DMS114 treated with DMSO at 0.1 percent for 48 hours (cell line): ENCODE measurements at regions not wholly inside any gene's neighbourhood (a gene's known extent, or its start where the extent isn't known, plus 50 kb on each side); places are given as distances from the start of the nearest gene placed in this dataset.

Experiments
- DNase-seq: peaks from one replicate; lab custom pipeline; 2025; ENCODE audit not compliant: unreplicated experiment; lab: John Stamatoyannopoulos, UW

DNA sequence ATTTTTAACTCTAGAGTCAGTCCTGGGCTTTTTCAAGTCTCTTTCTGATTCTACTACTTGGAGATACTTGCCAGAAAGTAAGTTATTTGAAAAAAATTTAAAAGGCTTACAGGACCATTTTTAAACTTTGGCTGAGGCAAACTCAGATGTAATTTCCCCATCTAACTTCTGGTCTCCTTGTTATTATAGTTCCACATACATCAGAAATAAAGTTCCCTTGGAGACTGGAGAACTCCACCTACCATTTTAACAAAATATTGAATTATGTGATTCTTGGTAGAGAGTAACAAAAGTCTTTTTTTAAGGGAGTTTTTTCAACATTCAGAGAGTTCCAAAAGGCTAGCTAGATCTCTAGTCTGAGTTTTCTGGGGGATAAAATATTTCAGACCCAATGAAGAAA lies 56.3 kb upstream of the SNX2 start:
- no peak for DNase-seq

GRCh38 chr5:122719991-122720746 lies 54.7 kb upstream of the SNX2 start:
- no peak for DNase-seq

- no peak for DNase-seq
These were observed 53.8 kb upstream of the SNX2 start for GRCh38 chr5:122721127-122721526.

GRCh38 chr5:122722341-122722740 lies 52.5 kb upstream of the SNX2 start:
- DNase-seq = no peak

DNA sequence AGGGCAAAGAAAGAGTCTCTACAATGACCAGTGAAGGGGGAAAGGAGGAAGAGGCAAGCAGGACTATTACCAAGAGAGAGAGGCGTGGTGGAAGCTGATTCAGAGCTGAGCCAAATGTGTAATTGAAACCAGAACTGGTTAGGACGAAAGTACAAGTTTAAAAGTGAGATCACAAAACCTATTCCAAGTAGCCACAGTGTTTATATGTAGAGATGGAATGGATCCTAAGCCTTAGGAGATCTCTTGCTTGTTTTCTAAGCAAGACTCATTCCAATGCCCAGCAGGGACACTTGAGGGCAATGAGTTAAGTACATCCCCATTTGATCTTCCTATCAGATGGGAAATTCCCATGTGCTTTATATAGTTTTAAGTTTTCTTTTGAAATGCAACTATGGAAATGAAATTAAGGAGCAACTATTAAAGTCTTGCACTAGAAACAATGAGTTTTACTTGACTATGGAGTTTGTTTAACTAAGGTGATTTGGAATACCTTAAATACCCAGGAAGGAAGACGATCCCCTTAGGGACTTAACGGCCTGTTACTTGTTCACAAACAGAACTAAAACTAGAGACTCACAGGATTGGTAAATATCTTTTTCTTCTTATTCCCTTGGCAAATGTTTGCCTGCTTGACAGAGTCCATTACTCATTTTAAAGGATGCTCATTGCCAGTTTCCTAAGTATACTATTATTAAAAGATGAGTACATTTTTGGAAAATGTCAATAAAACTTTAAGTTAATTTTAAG lies 51.1 kb upstream of the SNX2 start:
- no peak for DNase-seq
